GM18519 (cell line): ENCODE measurements at regions not wholly inside any gene's neighbourhood (a gene's known extent, or its start where the extent isn't known, plus 50 kb on each side); places are given as distances from the start of the nearest gene placed in this dataset.

Source experiments
- ATAC-seq: cut with Tn5 transposase; IDR thresholded peaks from one replicate; pipeline ENCODE4 v1.9.1; 2021; ENCODE audit warnings: mild to moderate bottlenecking, moderate library complexity; ENCODE audit not compliant: unreplicated experiment, low FRiP score

DNA sequence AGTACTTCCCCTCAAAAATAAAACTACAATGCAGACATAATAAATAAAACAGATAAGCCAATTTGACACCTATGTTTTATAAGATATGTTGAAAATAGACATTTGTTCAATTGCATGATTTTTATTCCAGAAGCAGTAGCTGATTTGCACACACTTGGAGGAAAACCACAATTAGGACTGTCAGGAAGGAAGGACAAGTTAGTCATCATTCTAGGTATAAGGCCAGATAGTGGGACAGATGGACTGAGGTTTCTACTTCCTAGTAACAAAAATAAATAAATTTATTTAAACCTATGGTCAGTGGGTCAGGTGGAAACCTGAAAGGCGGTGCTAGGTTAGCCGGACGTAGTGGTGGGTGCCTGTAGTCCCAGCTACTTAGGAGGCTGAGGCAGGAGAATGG lies 141.8 kb upstream of the RASSF8 start:
- no peak for ATAC-seq

- no peak for ATAC-seq
Measured at GRCh38 chr12:25817166-25817565, 141.3 kb upstream of the RASSF8 start.

GRCh38 chr12:25818596-25819390 lies 139.7 kb upstream of the RASSF8 start:
- no peak for ATAC-seq

- no peak for ATAC-seq
Measured at GRCh38 chr12:25819691-25820090, 138.8 kb upstream of the RASSF8 start.

GRCh38 chr12:25822281-25822680 lies 136.2 kb upstream of the RASSF8 start:
- ATAC-seq, result no peak

- no peak for ATAC-seq
Measured at GRCh38 chr12:25824734-25825133, 133.7 kb upstream of the RASSF8 start.

DNA sequence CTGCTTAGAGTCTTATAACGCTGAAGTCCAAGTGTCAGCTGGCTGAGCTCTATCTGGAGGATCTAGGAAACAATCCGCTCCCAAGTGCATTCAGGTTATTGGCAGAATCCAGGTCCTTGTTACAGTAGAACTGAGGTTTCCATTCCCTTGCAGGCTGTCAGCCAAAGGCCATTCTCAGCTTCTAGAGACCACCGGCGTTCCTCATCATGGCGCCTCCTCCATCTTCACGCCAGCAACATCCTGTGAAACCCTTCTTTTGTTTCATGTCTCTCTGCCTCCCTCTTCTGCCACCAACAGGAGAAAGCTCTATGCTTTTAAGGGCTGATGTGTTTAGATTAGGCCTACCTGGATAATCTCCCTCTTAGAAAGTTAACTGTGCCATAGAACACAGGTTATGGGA lies 133.0 kb upstream of the RASSF8 start:
- ATAC-seq, result no peak

- ATAC-seq, result no peak
Measured at GRCh38 chr12:25827141-25827540, 131.3 kb upstream of the RASSF8 start.

GRCh38 chr12:25827747-25828146 lies 130.7 kb upstream of the RASSF8 start:
- ATAC-seq, result no peak

- ATAC-seq, result no peak
Measured at GRCh38 chr12:25828188-25828587, 130.3 kb upstream of the RASSF8 start.

GRCh38 chr12:25829192-25829591 lies 129.3 kb upstream of the RASSF8 start:
- no peak for ATAC-seq

GRCh38 chr12:25830456-25830855 lies 128.0 kb upstream of the RASSF8 start:
- ATAC-seq, result no peak

DNA sequence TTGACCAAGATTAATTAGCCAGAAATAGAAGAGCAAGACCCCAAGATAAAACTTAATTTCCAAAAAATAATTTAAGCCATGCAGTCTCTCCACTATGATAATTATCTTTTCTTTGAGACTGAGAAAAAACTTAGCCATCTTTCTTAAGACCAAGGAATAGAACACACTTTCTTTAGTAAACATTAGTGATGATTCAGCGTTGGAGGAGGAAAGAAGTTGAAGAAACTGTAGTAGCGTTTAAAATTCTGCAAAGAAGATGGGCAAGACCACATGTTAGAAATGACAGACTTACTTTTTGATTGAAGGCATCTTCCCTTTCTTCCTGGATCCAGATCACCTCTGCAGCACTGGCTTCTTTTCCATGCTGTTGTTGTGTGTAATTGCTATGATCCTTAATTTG lies 124.8 kb upstream of the RASSF8 start:
- no peak for ATAC-seq

DNA sequence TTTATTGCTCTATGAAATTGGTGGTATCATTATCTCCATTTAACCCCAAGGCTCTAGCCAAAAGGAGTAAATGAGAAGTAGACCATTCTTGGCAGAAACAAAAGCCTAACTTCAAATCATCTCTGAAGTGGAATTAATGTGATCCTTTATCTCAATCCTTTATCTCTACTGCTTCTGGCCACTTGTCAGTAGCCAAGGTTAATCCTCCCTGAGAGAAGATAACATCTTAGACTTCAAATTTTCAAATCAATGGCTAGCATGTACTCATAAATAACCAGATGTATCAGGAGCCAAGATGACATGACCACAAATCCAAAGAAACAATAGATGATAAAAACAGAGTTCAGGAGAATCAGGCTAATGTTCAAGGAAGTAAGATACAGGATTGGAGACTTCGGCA lies 123.1 kb upstream of the RASSF8 start:
- ATAC-seq, result no peak

- no peak for ATAC-seq
Measured at GRCh38 chr12:25838007-25838406, 120.5 kb upstream of the RASSF8 start.

GRCh38 chr12:25839470-25839869 lies 119.0 kb upstream of the RASSF8 start:
- no peak for ATAC-seq

DNA sequence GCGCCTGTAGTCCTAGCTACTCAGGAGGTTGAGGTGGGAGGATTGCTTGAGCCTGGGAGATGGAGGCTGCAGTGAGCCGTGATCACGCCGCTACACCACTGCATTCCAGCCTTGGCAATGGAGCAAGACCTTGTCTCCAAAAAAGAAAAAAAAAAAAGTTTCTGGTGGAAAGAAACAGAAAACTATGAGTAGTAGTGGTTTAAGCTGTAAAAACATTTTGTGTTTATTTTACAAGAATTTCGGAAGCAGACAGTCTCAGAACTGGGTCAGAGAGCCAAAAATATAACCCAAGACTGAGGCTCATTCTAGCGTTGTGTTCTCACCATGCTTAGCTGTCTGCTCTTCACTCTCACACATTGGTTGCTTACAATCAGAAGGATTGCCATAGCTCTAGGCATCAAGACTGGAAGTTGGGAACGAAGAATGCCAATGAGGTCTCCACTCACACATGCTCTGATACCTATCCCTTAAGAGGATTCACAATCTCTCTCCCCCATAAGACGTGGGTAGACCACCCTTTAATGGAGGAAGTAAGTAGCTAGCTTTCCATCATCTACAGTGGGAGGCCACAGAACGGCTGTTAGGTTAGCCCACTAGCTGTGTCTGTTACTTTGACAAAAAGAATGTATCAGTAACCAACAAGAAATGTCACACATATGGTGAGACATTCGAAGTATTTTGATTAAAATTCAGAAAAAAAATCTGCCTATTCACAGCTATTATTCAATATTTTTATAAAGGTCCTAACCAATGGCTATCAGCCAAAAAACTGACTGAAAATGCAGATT lies 117.6 kb upstream of the RASSF8 start:
- no peak for ATAC-seq

GRCh38 chr12:25842254-25842653 lies 116.2 kb upstream of the RASSF8 start:
- no peak for ATAC-seq

DNA sequence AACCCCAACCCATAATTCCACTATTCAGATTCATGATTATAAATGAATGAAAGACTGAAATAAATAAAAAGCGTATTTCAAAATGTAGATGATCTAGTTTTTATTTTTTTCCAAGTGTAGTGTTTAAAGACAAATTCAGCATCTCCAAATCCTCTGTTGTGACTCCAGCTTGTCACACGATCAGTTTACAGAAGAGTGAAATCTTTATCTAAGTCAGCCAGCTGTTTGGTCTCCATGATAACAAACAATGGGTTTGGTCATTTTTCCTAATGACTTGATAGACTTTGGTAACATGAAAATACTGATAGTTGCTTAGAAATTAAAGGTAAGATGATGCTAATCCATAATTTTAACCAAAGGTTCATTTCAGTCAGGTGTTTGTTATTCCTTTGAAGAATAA lies 114.5 kb upstream of the RASSF8 start:
- no peak for ATAC-seq

GRCh38 chr12:25845415-25845814 lies 113.1 kb upstream of the RASSF8 start:
- ATAC-seq, result no peak

GRCh38 chr12:25852792-25853191 lies 105.7 kb upstream of the RASSF8 start:
- no peak for ATAC-seq
